Right cardiac atrium (tissue), 5 donors: ENCODE measurements at regions not wholly inside any gene's neighbourhood (a gene's known extent, or its start where the extent isn't known, plus 50 kb on each side); places are given as distances from the start of the nearest gene placed in this dataset.
"Not testable (repeated sequence)": the region's sequence is repeated elsewhere in the genome, so short reads cannot be mapped to it uniquely, and the experiment has no call there.

Experiments
- ATAC-seq, 2 donors: fragments of 200-7000 bp; cut with Tn5 transposase; one replicate each; pipeline versions ENCODE4 v1.8.0 to v1.9.1; 2020; ENCODE audit warnings: moderate library complexity in 2 of 2, mild to moderate bottlenecking in 1 of 2
- DNase-seq, 3 donors: peaks; one replicate each; pipeline ENCODE4 v3.0.0-alpha.2; 2020
- H3K27ac ChIP-seq: one replicate; pipeline ENCODE4 v1.5.1; 2013; ENCODE audit warnings: mild to moderate bottlenecking, low read length, control low read depth, moderate library complexity
- H3K27me3 ChIP-seq: one replicate; pipeline ENCODE4 v1.6.1; 2013; ENCODE audit not compliant: control insufficient read depth, insufficient read depth
- H3K4me1 ChIP-seq: one replicate; pipeline ENCODE4 v1.6.1; 2013; ENCODE audit warnings: low read length; ENCODE audit not compliant: control insufficient read depth, insufficient read depth
- H3K4me3 ChIP-seq: one replicate; pipeline ENCODE4 v1.5.1; 2013; ENCODE audit warnings: low read length, control low read depth
- H3K9me3 ChIP-seq: one replicate; pipeline ENCODE4 v1.6.1; 2013; ENCODE audit warnings: low read length; ENCODE audit not compliant: control insufficient read depth
- WGBS: extraction: QIAGEN DNeasy Blood & Tissue Kit; methylation state at CpG from one replicate; pipeline ENCODE4 v1.1.7; 2013; 5-methylcytosine and 5-hydroxymethylcytosine counted together
- intact Hi-C, 4 donors: fragments of 100-400 bp; cut with DNase I; formaldehyde crosslinking; loops; one replicate each; pipeline versions ENCODE4 v1.11.0 to v1.14.0; 2022 to 2023
- donor health status: healthy with polysubstance abuse.
- donor health status: DM: no; HTN: yes; CAD: no.
- donor health status: DM: no; HTN: no; CAD: no.
- donor health status: DM: no; HTN: yes; CAD: no; lungs with severe emphysema.
- donor health status: DM: yes; HTN: yes; CAD: no.

- ATAC-seq (no peak), DNase-seq (no peak)
- no peaks in the 10 kb centered on the region for H3K4me1 ChIP-seq
- 87% methylated on average over 11 of the region's 11 CpGs for WGBS
- intact Hi-C loops = no loop called here
- H3K27me3 ChIP-seq = no peaks in the 10 kb centered on the region
- H3K9me3 ChIP-seq = no peaks in the 10 kb centered on the region
- no peak overlapping the region for H3K27ac ChIP-seq
- no peak overlapping the region for H3K4me3 ChIP-seq
Observed at GRCh38 chr6:168181876-168182275, 102.9 kb upstream of the FRMD1 start.

DNA sequence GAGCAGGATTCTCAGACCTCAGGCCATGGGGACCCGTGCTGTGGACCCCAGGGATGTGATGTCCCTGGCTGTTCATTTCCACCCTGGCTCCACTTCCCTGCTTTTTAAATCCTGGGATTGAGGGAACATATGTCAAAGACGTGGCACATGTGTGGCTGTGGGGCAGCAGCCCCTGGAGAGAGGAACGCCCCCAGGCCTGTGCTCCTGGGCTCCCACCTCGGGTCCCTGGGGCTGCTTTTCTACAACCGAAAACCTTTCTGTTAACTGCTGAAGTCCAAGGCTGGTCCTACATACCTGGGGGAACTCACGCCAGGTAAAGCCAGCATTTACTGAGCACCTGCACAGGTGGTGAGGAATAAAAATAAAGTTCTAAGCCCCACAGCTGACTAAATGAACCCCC is 102.3 kb upstream of the FRMD1 start:
- DNase-seq (no peak), ATAC-seq (no peak)
- Histone ChIP-seq H3K4me1 (no peaks in the 10 kb centered on the region), H3K27me3 (no peaks in the 10 kb centered on the region), H3K27ac (no peak overlapping the region), H3K4me3 (no peak overlapping the region), H3K9me3 (no peaks in the 10 kb centered on the region)
- 87% methylated on average over 6 of the region's 6 CpGs for WGBS
- intact Hi-C loops = no loop called here

DNA sequence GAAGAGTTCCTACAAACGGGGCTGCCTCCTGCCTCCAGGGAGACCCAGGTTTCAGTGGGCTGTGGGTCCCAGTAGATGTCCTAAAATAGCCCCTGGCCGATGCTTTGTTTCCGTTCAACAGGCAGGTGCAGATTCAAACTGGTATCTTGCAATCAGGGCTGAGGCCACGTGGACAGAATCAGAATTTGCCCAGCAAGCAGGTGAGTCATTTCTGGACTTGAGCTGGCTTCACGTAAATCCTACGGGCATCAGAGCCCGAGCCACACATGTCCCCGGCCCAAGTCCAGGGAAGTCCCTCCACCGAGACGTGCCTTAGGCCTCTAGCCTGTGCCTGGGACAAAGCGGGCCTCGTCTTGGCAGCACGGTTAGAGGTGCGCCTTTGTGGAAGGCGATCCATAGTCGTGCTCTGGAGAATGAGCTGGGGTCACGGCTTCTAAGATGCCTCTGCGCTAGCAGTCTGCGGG is 101.6 kb upstream of the FRMD1 start:
- Histone ChIP-seq H3K4me1 (no peaks in the 10 kb centered on the region), H3K27me3 (no peaks in the 10 kb centered on the region), H3K4me3 (no peak overlapping the region), H3K9me3 (no peaks in the 10 kb centered on the region), H3K27ac (no peak overlapping the region)
- DNase-seq (no peak), ATAC-seq (no peak)
- intact Hi-C loops = no loop called here
- WGBS = 90% methylated on average over 19 of the region's 19 CpGs

DNA sequence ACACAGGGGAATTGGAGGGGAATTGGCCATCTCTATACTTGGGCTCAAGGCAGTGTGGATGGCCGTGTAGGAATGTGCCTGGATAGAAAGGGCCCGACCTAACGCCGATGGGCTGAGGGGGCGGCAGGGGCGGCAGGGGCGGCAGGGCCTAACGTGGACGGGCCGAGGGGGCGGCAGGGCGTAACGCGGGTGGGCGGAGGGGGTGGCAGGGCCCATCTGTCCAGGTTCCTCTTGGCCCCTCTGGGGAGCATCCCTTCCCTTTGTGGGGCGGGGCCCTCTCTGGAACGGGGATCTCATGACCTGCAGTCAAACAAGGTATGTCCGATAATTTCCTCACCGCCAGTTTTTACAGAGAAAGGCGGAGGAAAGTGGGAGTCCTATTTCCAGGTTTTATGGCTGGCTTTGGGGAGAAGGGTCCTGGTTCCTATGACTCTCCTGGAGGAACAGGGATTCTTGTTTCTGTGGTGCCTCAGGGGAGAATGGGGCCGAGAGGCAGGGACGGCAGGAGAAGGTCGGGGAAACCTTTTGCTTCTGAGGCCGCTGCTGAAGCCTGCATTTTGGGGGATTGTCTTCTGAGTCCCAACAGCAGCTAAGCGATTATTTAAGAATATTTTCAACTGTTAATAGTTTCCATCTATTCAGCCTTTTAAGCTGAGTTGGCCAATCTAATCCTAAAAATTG is 100.8 kb upstream of the FRMD1 start:
- WGBS = 92% methylated on average over 25 of the region's 25 CpGs
- Histone ChIP-seq H3K9me3 (no peaks in the 10 kb centered on the region), H3K4me3 (no peak overlapping the region), H3K4me1 (no peaks in the 10 kb centered on the region), H3K27ac (no peak overlapping the region), H3K27me3 (no peaks in the 10 kb centered on the region)
- intact Hi-C loops = no loop called here
- no peak for DNase-seq
- no peak for ATAC-seq

- H3K27me3 ChIP-seq = no peaks in the 10 kb centered on the region
- H3K27ac ChIP-seq = no peak overlapping the region
- intact Hi-C loops = no loop called here
- no peak for ATAC-seq
- no peaks in the 10 kb centered on the region for H3K9me3 ChIP-seq
- no peaks in the 10 kb centered on the region for H3K4me1 ChIP-seq
- WGBS = 90% methylated on average over 16 of the region's 16 CpGs
- no peak overlapping the region for H3K4me3 ChIP-seq
- no peak for DNase-seq
Observed at GRCh38 chr6:168179133-168179532, 100.1 kb upstream of the FRMD1 start.

- ATAC-seq (no peak), DNase-seq (no peak)
- no peaks in the 10 kb centered on the region for H3K9me3 ChIP-seq
- H3K27ac ChIP-seq = no peak overlapping the region
- H3K4me1 ChIP-seq = no peaks in the 10 kb centered on the region
- intact Hi-C loops = no loop called here
- no peaks in the 10 kb centered on the region for H3K27me3 ChIP-seq
- H3K4me3 ChIP-seq = no peak overlapping the region
- 91% methylated on average over 8 of the region's 8 CpGs for WGBS
Observed at GRCh38 chr6:168177103-168177891, 98.3 kb upstream of the FRMD1 start.

GRCh38 chr6:168171673-168172353 is 92.8 kb upstream of the FRMD1 start:
- Histone ChIP-seq H3K27ac (no peak overlapping the region), H3K4me1 (no peaks in the 10 kb centered on the region), H3K9me3 (no peaks in the 10 kb centered on the region), H3K27me3 (no peaks in the 10 kb centered on the region), H3K4me3 (no peak overlapping the region)
- ATAC-seq (no peak), DNase-seq (no peak)
- intact Hi-C loops = no loop called here
- 60% methylated on average over 4 of the region's 4 CpGs for WGBS

- no peaks in the 10 kb centered on the region for H3K9me3 ChIP-seq
Observed at GRCh38 chr6:168170841-168171601, 92.0 kb upstream of the FRMD1 start.

GRCh38 chr6:168169624-168170023 is 90.6 kb upstream of the FRMD1 start:
- DNase-seq (no peak), ATAC-seq (no peak)
- Histone ChIP-seq H3K27me3 (no peaks in the 10 kb centered on the region), H3K27ac (no peak overlapping the region), H3K4me3 (no peak overlapping the region), H3K9me3 (no peaks in the 10 kb centered on the region), H3K4me1 (no peaks in the 10 kb centered on the region)
- intact Hi-C loops = no loop called here
- WGBS = 94% methylated on average over 11 of the region's 11 CpGs

More at GRCh38 chr6:168170841-168171601, 92.0 kb upstream of the FRMD1 start:
- WGBS = 82% methylated on average over 16 of the region's 16 CpGs
- DNase-seq = no peak
- no peak overlapping the region for H3K4me3 ChIP-seq
- no peak overlapping the region for H3K27ac ChIP-seq
- ATAC-seq = no peak
- H3K27me3 ChIP-seq = no peaks in the 10 kb centered on the region
- H3K4me1 ChIP-seq = no peaks in the 10 kb centered on the region
- intact Hi-C loops = no loop called here

DNA sequence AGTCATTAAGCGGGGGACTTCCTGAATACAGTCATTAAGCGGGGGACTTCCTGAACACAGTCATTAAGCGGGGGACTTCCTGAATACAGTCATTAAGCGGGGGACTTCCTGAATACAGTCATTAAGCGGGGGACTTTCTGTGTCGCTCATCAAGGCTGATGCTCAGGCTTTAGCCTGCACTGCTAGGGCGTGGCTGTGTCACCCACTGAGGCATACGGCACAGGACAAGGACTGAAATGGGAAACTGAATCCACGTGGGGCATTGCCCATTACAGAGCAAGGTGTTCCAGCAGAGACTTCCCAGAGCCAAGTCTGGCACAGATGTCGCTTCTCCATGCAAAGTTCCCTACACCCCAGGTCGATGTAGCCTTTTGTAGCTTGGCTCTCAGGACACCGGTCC is 89.9 kb upstream of the FRMD1 start:
- H3K27me3 ChIP-seq, H3K4me1 ChIP-seq, H3K9me3 ChIP-seq, H3K4me3 ChIP-seq, intact Hi-C loops, DNase-seq, H3K27ac ChIP-seq, ATAC-seq: not testable (repeated sequence)
- 71% methylated on average over 10 of the region's 12 CpGs for WGBS
